Erythroblast (primary cell): ENCODE measurements at regions not wholly inside any gene's neighbourhood (a gene's known extent, or its start where the extent isn't known, plus 50 kb on each side); places are given as distances from the start of the nearest gene placed in this dataset.
"Not testable (repeated sequence)": the region's sequence is repeated elsewhere in the genome, so short reads cannot be mapped to it uniquely, and the experiment has no call there.

ENCODE experiments used
- DNase-seq, 2 experiments: peaks; one replicate each; lab custom pipeline; 2025; lab: John Stamatoyannopoulos, UW
- GATA1 ChIP-seq: IDR thresholded peaks from 2 replicates; pipeline ENCODE4 v1.6.1; 2011; ENCODE audit warnings: low read depth, mild to moderate bottlenecking, control low read depth, low read length, moderate library complexity
- POLR2A ChIP-seq: IDR thresholded peaks from 2 replicates; pipeline ENCODE4 v1.6.1; 2011; ENCODE audit warnings: mild to moderate bottlenecking, low read length

- no peak for DNase-seq
- no peak for TF ChIP-seq POLR2A
- TF ChIP-seq GATA1 = no peak
Observed at GRCh38 chr13:105847527-105848291, 687.8 kb downstream of the EFNB2 start.

- TF ChIP-seq GATA1 (no peak), POLR2A (no peak)
- DNase-seq = no peak
Observed at GRCh38 chr13:105846923-105847322, 688.5 kb downstream of the EFNB2 start.

GRCh38 chr13:105841286-105841685 is 694.2 kb downstream of the EFNB2 start:
- DNase-seq = no peak
- TF ChIP-seq POLR2A = no peak
- TF ChIP-seq GATA1 = no peak

- TF ChIP-seq GATA1 = no peak
- no peak for TF ChIP-seq POLR2A
- DNase-seq = no peak
Observed at GRCh38 chr13:105838231-105838630, 697.2 kb downstream of the EFNB2 start.

GRCh38 chr13:105837295-105837694 is 698.2 kb downstream of the EFNB2 start:
- DNase-seq = not testable (repeated sequence)

GRCh38 chr13:105830821-105831220 is 704.6 kb downstream of the EFNB2 start:
- DNase-seq = no peak

GRCh38 chr13:105827111-105827809 is 708.2 kb downstream of the EFNB2 start:
- DNase-seq = no peak
- TF ChIP-seq GATA1 (no peak), POLR2A (no peak)

More at GRCh38 chr13:105830821-105831220, 704.6 kb downstream of the EFNB2 start:
- no peak for TF ChIP-seq GATA1
- TF ChIP-seq POLR2A = no peak

- no peak for DNase-seq
- TF ChIP-seq POLR2A (no peak), GATA1 (no peak)
Observed at GRCh38 chr13:105825071-105825470, 710.4 kb downstream of the EFNB2 start.

- no peak for DNase-seq
- TF ChIP-seq POLR2A (no peak), GATA1 (no peak)
Observed at GRCh38 chr13:105821337-105821736, 714.1 kb downstream of the EFNB2 start.

GRCh38 chr13:105820415-105820814 is 715.0 kb downstream of the EFNB2 start:
- TF ChIP-seq GATA1 (no peak), POLR2A (no peak)

GRCh38 chr13:105817498-105817897 is 718.0 kb downstream of the EFNB2 start:
- no peak for TF ChIP-seq POLR2A
- no peak for TF ChIP-seq GATA1
- no peak for DNase-seq

More at GRCh38 chr13:105820415-105820814, 715.0 kb downstream of the EFNB2 start:
- no peak for DNase-seq

- TF ChIP-seq GATA1 (no peak), POLR2A (no peak)
- DNase-seq = no peak
Observed at GRCh38 chr13:105816994-105817393, 718.5 kb downstream of the EFNB2 start.

GRCh38 chr13:105814902-105815250 is 720.6 kb downstream of the EFNB2 start:
- no peak for DNase-seq
- TF ChIP-seq GATA1 = no peak
- TF ChIP-seq POLR2A = no peak

GRCh38 chr13:105814219-105814901 is 721.1 kb downstream of the EFNB2 start:
- TF ChIP-seq POLR2A = no peak
- no peak for TF ChIP-seq GATA1
- no peak for DNase-seq
